ENCODE measurements at regions not wholly inside any gene's neighbourhood (a gene's known extent, or its start where the extent isn't known, plus 50 kb on each side); places are given as distances from the start of the nearest gene placed in this dataset.
"Not testable (repeated sequence)": the region's sequence is repeated elsewhere in the genome, so short reads cannot be mapped to it uniquely, and the experiment has no call there.

- DNase-seq (ENCODE audit: low read depth), result no peak
- no peak overlapping the region for H3K4me3 ChIP-seq (ENCODE audit: low read depth, low read length)
- in situ Hi-C loops (cut with HindIII; ENCODE audit: low sequenced_read_pairs), result no loop called here
- TF ChIP-seq, protein P1, sequence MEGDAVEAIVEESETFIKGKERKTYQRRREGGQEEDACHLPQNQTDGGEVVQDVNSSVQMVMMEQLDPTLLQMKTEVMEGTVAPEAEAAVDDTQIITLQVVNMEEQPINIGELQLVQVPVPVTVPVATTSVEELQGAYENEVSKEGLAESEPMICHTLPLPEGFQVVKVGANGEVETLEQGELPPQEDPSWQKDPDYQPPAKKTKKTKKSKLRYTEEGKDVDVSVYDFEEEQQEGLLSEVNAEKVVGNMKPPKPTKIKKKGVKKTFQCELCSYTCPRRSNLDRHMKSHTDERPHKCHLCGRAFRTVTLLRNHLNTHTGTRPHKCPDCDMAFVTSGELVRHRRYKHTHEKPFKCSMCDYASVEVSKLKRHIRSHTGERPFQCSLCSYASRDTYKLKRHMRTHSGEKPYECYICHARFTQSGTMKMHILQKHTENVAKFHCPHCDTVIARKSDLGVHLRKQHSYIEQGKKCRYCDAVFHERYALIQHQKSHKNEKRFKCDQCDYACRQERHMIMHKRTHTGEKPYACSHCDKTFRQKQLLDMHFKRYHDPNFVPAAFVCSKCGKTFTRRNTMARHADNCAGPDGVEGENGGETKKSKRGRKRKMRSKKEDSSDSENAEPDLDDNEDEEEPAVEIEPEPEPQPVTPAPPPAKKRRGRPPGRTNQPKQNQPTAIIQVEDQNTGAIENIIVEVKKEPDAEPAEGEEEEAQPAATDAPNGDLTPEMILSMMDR (IDR thresholded peaks at IDR 0.05; ENCODE audit: low read depth, low read length, missing control alignments), result no peak
Measured at GRCh38 chr3:4207672-4208071, 95.5 kb upstream of the SETMAR start.

GRCh38 chr3:4208556-4208955 is 94.6 kb upstream of the SETMAR start:
- no peak for DNase-seq (ENCODE audit: low read depth)
- TF ChIP-seq, protein P1 (IDR thresholded peaks at IDR 0.05; ENCODE audit: low read depth, low read length, missing control alignments), result no peak
- no peak overlapping the region for H3K4me3 ChIP-seq (ENCODE audit: low read depth, low read length)
- in situ Hi-C loops (cut with HindIII; ENCODE audit: low sequenced_read_pairs), result no loop called here

- in situ Hi-C loops (cut with HindIII; ENCODE audit: low sequenced_read_pairs), result no loop called here
- TF ChIP-seq, protein P1 (IDR thresholded peaks at IDR 0.05; ENCODE audit: low read depth, low read length, missing control alignments), result no peak
- H3K4me3 ChIP-seq (ENCODE audit: low read depth, low read length), result no peak overlapping the region
- DNase-seq (ENCODE audit: low read depth), result no peak
Measured at GRCh38 chr3:4211610-4212009, 91.6 kb upstream of the SETMAR start.

- DNase-seq (ENCODE audit: low read depth); H3K4me3 ChIP-seq (ENCODE audit: low read depth, low read length); in situ Hi-C loops (cut with HindIII; ENCODE audit: low sequenced_read_pairs): not testable (repeated sequence)
Measured at GRCh38 chr3:4213420-4213819, 89.7 kb upstream of the SETMAR start.

DNA sequence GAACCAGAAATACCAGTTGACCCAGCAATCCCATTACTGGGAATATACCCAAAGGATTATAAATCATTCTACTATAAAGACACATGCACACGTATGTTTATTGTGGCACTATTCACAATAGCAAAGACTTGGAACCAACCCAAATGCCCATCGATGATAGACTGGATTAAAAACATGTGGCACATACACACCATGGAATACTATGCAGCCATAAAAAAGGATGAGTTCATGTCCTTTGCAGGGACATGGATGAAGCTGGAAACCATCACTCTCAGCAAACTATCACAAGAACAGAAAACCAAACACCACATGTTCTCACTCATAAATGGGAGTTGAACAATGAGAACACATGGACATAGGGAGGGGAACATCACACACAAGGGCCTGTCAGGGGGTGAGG is 86.2 kb upstream of the SETMAR start:
- DNase-seq (ENCODE audit: low read depth); in situ Hi-C loops (cut with HindIII; ENCODE audit: low sequenced_read_pairs); H3K4me3 ChIP-seq (ENCODE audit: low read depth, low read length): not testable (repeated sequence)

- TF ChIP-seq, protein P1 (IDR thresholded peaks at IDR 0.05; ENCODE audit: low read depth, low read length, missing control alignments), result no peak
- in situ Hi-C loops (cut with HindIII; ENCODE audit: low sequenced_read_pairs), result no loop called here
- no peak for DNase-seq (ENCODE audit: low read depth)
- H3K4me3 ChIP-seq (ENCODE audit: low read depth, low read length), result no peak overlapping the region
Measured at GRCh38 chr3:4218456-4219226, 84.5 kb upstream of the SETMAR start.

- no peak overlapping the region for H3K4me3 ChIP-seq (ENCODE audit: low read depth, low read length)
- TF ChIP-seq, protein P1 (IDR thresholded peaks at IDR 0.05; ENCODE audit: low read depth, low read length, missing control alignments), result no peak
- in situ Hi-C loops (cut with HindIII; ENCODE audit: low sequenced_read_pairs), result no loop called here
- DNase-seq (ENCODE audit: low read depth), result no peak
Measured at GRCh38 chr3:4219227-4219568, 84.0 kb upstream of the SETMAR start.

DNA sequence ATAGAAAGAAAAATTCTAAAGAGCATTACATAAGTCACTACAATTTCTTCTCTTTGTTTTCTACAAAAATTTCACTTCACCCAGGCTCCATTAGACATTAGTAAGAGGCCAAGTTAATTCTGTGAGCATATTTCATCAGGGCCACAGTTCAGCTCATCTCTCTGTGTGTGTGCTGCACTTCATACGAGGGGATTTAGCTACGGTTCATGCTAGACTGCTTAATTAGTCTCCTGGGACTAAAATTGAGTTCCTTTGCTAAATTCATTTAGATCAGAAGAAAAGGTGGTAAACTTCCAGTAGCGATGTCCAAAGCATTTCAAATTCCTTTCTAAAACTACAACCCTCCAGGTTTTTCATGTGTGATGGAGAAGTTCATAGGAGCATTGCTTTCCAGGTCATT is 83.1 kb upstream of the SETMAR start:
- no peak overlapping the region for H3K4me3 ChIP-seq (ENCODE audit: low read depth, low read length)
- no peak for DNase-seq (ENCODE audit: low read depth)
- in situ Hi-C loops (cut with HindIII; ENCODE audit: low sequenced_read_pairs), result no loop called here
- TF ChIP-seq, protein P1 (IDR thresholded peaks at IDR 0.05; ENCODE audit: low read depth, low read length, missing control alignments), result no peak
